ENCODE measurements at regions not wholly inside any gene's neighbourhood (a gene's known extent, or its start where the extent isn't known, plus 50 kb on each side); places are given as distances from the start of the nearest gene placed in this dataset.

DNA sequence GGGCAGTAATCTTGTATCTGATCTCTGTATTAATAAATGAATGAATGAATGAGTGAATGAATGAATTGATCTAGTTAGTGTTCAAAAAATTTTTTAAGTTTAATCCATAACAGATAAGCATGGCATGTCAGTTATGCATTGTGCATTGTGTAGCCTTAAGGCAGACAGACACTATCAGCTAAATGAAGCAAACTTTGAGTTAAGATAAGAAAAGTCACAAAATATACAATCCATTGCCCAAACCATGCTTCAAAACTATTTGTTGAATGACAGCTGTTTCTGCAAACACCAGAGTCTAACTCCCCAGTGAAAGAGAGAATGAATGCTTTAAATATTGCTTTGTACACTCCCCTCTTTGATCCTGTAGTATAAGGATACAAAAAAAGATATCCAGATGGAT lies 314.3 kb upstream of the ETAA1 start:
- Histone ChIP-seq H4K20me1 (ENCODE audit: control insufficient read depth, insufficient read depth) (no peaks in the 10 kb centered on the region), H3K4me3 (no peak overlapping the region), H2AFZ (ENCODE audit: control insufficient read depth, low read depth, low read length) (no peak overlapping the region), H3K9ac (ENCODE audit: control insufficient read depth, insufficient read depth, low read length) (no peak overlapping the region), H3K4me2 (ENCODE audit: control insufficient read depth, insufficient read depth) (no peak overlapping the region), H3K9me3 (replicated peaks; ENCODE audit: control insufficient read depth, insufficient read depth, low read length) (no peaks in the 10 kb centered on the region), H3K27ac (ENCODE audit: control insufficient read depth, insufficient read depth) (no peak overlapping the region), H3K36me3 (ENCODE audit: control insufficient read depth in 2 of 2, insufficient read depth in 2 of 2, low read length in 1 of 2) (no peaks in the 10 kb centered on the region), H3K27me3 (replicated peaks in 1 of 2; ENCODE audit: control insufficient read depth in 2 of 2, insufficient read depth in 2 of 2, low read length in 1 of 2) (no peaks in the 10 kb centered on the region), H3K4me1 (ENCODE audit: control insufficient read depth, insufficient read depth, low read length) (no peaks in the 10 kb centered on the region), H3K79me2 (ENCODE audit: control insufficient read depth, insufficient read depth, low read length) (no peaks in the 10 kb centered on the region)
- TF ChIP-seq, protein P1, sequence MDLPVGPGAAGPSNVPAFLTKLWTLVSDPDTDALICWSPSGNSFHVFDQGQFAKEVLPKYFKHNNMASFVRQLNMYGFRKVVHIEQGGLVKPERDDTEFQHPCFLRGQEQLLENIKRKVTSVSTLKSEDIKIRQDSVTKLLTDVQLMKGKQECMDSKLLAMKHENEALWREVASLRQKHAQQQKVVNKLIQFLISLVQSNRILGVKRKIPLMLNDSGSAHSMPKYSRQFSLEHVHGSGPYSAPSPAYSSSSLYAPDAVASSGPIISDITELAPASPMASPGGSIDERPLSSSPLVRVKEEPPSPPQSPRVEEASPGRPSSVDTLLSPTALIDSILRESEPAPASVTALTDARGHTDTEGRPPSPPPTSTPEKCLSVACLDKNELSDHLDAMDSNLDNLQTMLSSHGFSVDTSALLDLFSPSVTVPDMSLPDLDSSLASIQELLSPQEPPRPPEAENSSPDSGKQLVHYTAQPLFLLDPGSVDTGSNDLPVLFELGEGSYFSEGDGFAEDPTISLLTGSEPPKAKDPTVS (IDR thresholded peaks at IDR 0.05; ENCODE audit: low read depth, low read length), result no peak
- no peak for TF ChIP-seq NFXL1 (IDR thresholded peaks at IDR 0.05; ENCODE audit: borderline replicate concordance)
- TF ChIP-seq TARDBP (IDR thresholded peaks at IDR 0.05; ENCODE audit: borderline replicate concordance), result no peak
- BruUV-seq (replicated peaks), result no TSS peak
- ATAC-seq (no peak), DNase-seq (ENCODE audit: low read depth, low spot score) (no peak), FAIRE-seq (no peak)
- in situ Hi-C loops (cut with MboI) (no loop called here), intact Hi-C loops (cut with micrococcal nuclease; ENCODE audit: unreplicated experiment) (no loop called here)
- SMC1A ChIA-PET (ENCODE audit: uncharacterized antibody, unreplicated experiment), result no interaction called here
- RAD21 ChIA-PET (ENCODE audit: unreplicated experiment), result no interaction called here
- POLR2A ChIA-PET, result no interaction called here
- CTCF ChIA-PET, result no interaction called here

DNA sequence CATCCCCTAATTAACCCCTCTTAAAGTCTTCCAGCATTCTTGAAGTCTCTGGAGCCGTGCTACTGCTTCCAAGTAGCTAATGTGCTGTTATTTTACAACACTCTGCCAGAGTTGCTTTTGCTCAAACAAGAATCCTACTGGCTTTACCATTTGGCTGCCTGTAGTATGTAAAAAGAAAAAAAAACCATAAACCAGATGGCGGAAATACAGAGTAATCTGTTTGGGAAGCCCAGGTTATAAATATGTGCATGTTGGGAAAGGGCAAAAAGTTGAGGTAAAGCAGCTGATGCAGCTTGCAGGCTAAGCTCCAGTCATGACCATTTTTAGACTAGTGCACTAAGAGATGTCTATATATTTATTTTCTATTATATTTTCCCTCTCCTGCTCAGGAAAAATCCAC lies 313.2 kb upstream of the ETAA1 start:
- Histone ChIP-seq H3K9ac (ENCODE audit: control insufficient read depth, insufficient read depth, low read length) (no peak overlapping the region), H3K4me1 (ENCODE audit: control insufficient read depth, insufficient read depth, low read length) (no peaks in the 10 kb centered on the region), H3K36me3 (ENCODE audit: control insufficient read depth in 2 of 2, insufficient read depth in 2 of 2, low read length in 1 of 2) (no peaks in the 10 kb centered on the region), H3K4me2 (ENCODE audit: control insufficient read depth, insufficient read depth) (no peak overlapping the region), H3K9me3 (replicated peaks; ENCODE audit: control insufficient read depth, insufficient read depth, low read length) (no peaks in the 10 kb centered on the region), H3K27me3 (replicated peaks in 1 of 2; ENCODE audit: control insufficient read depth in 2 of 2, insufficient read depth in 2 of 2, low read length in 1 of 2) (no peaks in the 10 kb centered on the region), H3K27ac (ENCODE audit: control insufficient read depth, insufficient read depth) (no peak overlapping the region), H3K4me3 (no peak overlapping the region), H3K79me2 (ENCODE audit: control insufficient read depth, insufficient read depth, low read length) (no peaks in the 10 kb centered on the region), H2AFZ (ENCODE audit: control insufficient read depth, low read depth, low read length) (no peak overlapping the region), H4K20me1 (ENCODE audit: control insufficient read depth, insufficient read depth) (no peaks in the 10 kb centered on the region)
- 2% methylated on average over 2 of the region's 2 CpGs for WGBS (ENCODE audit: insufficient coverage, insufficient replicate concordance, low lambda C conversion rate, missing lambda C conversion rate)
- FAIRE-seq (no peak), DNase-seq (ENCODE audit: low read depth, low spot score) (no peak), ATAC-seq (no peak)
- ChIA-PET RAD21 (ENCODE audit: unreplicated experiment) (no interaction called here), CTCF (no interaction called here), POLR2A (no interaction called here), SMC1A (ENCODE audit: uncharacterized antibody, unreplicated experiment) (no interaction called here)
- BruUV-seq (replicated peaks), result no TSS peak
- in situ Hi-C loops (cut with MboI) (no loop called here), intact Hi-C loops (cut with micrococcal nuclease; ENCODE audit: unreplicated experiment) (no loop called here)
- TF ChIP-seq ZNF24 (IDR thresholded peaks at IDR 0.05), result no peak
- TF ChIP-seq, protein P1 (IDR thresholded peaks at IDR 0.05; ENCODE audit: low read depth, low read length), result no peak
- TF ChIP-seq RCOR1 (conservative IDR thresholded peaks at IDR 0.05; ENCODE audit: low read depth, low read length), result no peak
- TF ChIP-seq SMARCA5 (IDR thresholded peaks at IDR 0.05), result no peak
- no peak for TF ChIP-seq FOXK2 (IDR thresholded peaks at IDR 0.05)
- TF ChIP-seq, protein P2, sequence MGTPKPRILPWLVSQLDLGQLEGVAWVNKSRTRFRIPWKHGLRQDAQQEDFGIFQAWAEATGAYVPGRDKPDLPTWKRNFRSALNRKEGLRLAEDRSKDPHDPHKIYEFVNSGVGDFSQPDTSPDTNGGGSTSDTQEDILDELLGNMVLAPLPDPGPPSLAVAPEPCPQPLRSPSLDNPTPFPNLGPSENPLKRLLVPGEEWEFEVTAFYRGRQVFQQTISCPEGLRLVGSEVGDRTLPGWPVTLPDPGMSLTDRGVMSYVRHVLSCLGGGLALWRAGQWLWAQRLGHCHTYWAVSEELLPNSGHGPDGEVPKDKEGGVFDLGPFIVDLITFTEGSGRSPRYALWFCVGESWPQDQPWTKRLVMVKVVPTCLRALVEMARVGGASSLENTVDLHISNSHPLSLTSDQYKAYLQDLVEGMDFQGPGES (IDR thresholded peaks at IDR 0.05), result no peak

Data from GM12878 (cell line).